HepG2 (cell line): ENCODE measurements at regions not wholly inside any gene's neighbourhood (a gene's known extent, or its start where the extent isn't known, plus 50 kb on each side); places are given as distances from the start of the nearest gene placed in this dataset.

Source experiments
- CTCF ChIP-seq: sonication (generic); formaldehyde crosslinking; IDR thresholded peaks from 2 replicates; pipeline ENCODE4 v1.5.0; 2020; ENCODE audit warnings: mild to moderate bottlenecking, missing genetic modification reagents, moderate library complexity
- MTA1 ChIP-seq: sonication (generic); formaldehyde crosslinking; IDR thresholded peaks from 2 replicates; pipeline ENCODE4 v1.4.0; 2020; ENCODE audit warnings: missing genetic modification reagents, mild to moderate bottlenecking, borderline replicate concordance
- REL ChIP-seq: sonication (generic); formaldehyde crosslinking; conservative IDR thresholded peaks from 2 replicates; pipeline ENCODE4 v1.8.0; 2022; ENCODE audit warnings: mild to moderate bottlenecking, missing genetic modification reagents, moderate library complexity
- RXRB ChIP-seq: IDR thresholded peaks from 2 replicates; pipeline ENCODE4 v1.6.1; 2016; ENCODE audit warnings: borderline replicate concordance, missing genetic modification reagents, missing compliant biosample characterization
- TEAD3 ChIP-seq: optimal IDR thresholded peaks from 2 replicates; pipeline ENCODE3; 2016; ENCODE audit warnings: borderline replicate concordance
- ZNF576 ChIP-seq: sonication (generic); formaldehyde crosslinking; IDR thresholded peaks from 2 replicates; pipeline ENCODE4 v1.4.0; 2020; ENCODE audit warnings: mild to moderate bottlenecking, missing genetic modification reagents
- TF ChIP-seq, protein P1 (sequence below): sonication (generic); formaldehyde crosslinking; IDR thresholded peaks from 2 replicates; pipeline ENCODE4 v1.4.0; 2020; ENCODE audit warnings: missing genetic modification reagents, mild to moderate bottlenecking, borderline replicate concordance
- TF ChIP-seq, protein P2 (sequence below): sonication (generic); formaldehyde crosslinking; IDR thresholded peaks from 2 replicates; pipeline ENCODE4 v1.4.0; 2020; ENCODE audit warnings: mild to moderate bottlenecking, missing genetic modification reagents

DNA sequence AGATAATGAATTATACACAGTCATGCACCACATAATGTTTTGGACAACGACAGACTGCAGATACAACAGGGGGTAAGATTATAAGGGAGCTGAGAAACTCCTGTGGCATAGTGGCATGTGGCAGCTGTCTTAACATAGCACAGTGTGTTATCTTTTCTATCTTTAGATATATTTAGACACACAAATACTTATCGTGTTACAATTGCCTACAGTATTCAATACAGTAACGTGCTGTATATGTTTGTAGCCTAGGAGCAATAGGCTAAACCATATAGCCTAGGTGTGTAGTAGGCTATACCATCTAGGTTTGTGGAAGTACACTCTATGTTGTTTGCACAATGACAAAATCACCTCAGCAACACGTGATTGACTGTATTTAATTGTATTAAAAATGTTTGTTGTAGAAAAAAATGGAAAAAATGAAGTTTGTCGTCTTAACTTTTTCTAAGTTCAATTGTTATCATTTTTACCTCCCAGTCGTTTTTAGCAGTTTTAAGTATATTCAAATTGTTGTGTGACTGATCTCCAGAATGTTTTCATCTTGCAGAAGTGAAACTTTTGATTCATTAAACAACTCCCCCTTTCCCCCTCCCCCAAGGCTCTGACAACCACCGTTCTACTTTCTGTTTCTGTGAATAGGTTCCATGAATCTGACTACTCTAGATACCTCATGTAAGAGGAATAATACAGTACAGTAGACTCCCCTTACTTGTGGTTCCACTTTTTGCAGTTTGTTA lies 351.0 kb upstream of the B3GALT2 start:
- TF ChIP-seq CTCF (CRISPR knock-in tag), result no peak
- TF ChIP-seq ZNF576, result no peak
- TF ChIP-seq, protein P1, sequence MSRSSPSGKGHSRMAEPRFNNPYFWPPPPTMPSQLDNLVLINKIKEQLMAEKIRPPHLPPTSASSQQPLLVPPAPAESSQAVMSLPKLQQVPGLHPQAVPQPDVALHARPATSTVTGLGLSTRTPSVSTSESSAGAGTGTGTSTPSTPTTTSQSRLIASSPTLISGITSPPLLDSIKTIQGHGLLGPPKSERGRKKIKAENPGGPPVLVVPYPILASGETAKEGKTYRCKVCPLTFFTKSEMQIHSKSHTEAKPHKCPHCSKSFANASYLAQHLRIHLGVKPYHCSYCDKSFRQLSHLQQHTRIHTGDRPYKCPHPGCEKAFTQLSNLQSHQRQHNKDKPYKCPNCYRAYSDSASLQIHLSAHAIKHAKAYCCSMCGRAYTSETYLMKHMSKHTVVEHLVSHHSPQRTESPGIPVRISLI (CRISPR knock-in tag), result no peak
- TF ChIP-seq MTA1 (CRISPR knock-in tag), result no peak
- TF ChIP-seq TEAD3 (CRISPR knock-in tag), result no peak
- TF ChIP-seq, protein P2, sequence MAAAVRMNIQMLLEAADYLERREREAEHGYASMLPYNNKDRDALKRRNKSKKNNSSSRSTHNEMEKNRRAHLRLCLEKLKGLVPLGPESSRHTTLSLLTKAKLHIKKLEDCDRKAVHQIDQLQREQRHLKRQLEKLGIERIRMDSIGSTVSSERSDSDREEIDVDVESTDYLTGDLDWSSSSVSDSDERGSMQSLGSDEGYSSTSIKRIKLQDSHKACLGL (CRISPR knock-in tag), result no peak
- TF ChIP-seq REL (CRISPR knock-in tag), result no peak
- TF ChIP-seq RXRB (CRISPR knock-in tag), result no peak
